ENCODE measurements at regions not wholly inside any gene's neighbourhood (a gene's known extent, or its start where the extent isn't known, plus 50 kb on each side); places are given as distances from the start of the nearest gene placed in this dataset.
A peak's percentile ranks its signal among the peaks of the same experiment; 100 is the strongest.

DNA sequence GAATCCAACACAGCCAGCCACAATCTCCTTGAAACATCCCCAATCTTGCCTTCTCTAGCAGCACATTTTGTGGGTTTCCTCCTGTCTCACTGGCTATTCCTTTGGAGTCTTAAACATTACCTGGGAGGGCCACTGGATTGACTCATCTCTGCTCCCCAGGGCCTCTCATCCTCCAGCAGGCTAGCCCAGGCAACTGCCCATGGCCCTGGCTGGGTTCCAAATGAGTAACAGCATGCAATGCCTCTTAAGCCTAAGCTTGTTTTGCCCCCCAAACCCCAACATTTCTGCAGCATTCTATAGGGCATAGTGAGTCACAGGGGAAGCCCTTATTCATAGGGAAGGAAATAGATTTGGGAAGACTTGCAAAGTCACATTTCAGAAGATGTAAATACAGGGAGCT lies 204.9 kb downstream of the FOXA2 start:
- no peak for FAIRE-seq
- DNase-seq (ENCODE audit: insufficient read length, low spot score) = no peak

DNA sequence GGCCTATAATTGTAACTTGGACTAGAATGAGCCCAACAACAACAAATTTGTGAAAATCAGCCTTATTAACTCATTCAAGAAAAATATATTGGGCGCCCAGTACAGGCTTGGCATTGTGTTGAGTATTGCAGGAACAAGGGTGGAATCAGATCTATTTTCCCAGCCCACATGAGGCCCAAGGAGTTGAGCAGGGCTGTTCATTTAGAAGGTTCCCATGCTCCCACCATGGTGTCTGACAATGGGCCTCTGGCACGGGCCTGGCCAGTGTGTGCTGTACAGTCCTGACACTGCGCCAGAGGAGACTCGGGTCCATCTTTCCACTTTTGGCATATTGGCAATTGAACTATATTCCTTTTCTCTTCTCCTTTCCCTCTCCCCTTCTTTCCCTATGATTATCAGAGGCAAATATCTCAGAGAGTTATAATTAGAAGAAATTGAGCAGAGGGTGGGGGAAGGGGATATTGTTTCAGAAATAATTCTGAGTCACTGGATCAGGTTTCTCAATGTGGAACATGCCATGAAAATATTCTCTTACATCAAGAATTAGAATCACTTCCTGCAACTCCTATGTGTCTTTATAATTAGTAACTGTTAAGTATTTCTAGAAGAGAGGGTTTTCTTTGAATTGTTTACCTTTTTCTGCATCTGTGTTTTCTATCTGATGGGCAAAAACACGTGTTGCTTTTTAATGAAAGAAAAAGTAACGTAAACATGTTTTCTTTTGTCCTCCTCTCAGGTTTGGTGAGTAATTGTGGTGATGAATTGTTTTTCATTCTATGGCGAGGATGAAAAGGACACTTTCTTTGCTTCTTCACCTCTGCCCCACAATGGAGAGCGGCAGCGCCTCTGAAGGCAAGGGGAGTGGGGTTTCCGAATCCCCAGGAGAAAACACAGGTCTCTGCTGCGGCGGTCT lies 209.4 kb downstream of the FOXA2 start:
- DNase-seq (ENCODE audit: insufficient read length, low spot score) = no peak

DNA sequence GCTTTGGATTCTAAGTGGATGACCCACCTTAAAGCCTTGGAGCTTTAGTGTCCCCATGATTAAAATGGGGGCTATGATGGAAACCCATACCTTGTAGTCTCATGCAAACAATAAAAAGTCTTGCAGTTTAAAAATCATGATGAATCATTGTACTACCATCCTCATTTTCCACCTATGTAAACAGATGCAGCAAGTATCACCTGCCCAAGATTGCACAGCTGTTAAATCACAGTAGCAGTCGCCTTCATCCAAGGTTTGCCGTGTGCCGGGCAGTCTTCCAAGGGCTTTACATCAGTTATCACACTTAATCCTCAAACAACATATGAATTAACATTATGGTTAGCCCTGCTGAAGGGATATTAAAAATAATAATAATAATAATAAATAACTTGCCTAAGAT lies 210.3 kb downstream of the FOXA2 start:
- no peak for FAIRE-seq
- DNase-seq (ENCODE audit: insufficient read length, low spot score) = no peak

More for the DNA sequence above, 209.4 kb downstream of the FOXA2 start:
- FAIRE-seq = no peak

DNA sequence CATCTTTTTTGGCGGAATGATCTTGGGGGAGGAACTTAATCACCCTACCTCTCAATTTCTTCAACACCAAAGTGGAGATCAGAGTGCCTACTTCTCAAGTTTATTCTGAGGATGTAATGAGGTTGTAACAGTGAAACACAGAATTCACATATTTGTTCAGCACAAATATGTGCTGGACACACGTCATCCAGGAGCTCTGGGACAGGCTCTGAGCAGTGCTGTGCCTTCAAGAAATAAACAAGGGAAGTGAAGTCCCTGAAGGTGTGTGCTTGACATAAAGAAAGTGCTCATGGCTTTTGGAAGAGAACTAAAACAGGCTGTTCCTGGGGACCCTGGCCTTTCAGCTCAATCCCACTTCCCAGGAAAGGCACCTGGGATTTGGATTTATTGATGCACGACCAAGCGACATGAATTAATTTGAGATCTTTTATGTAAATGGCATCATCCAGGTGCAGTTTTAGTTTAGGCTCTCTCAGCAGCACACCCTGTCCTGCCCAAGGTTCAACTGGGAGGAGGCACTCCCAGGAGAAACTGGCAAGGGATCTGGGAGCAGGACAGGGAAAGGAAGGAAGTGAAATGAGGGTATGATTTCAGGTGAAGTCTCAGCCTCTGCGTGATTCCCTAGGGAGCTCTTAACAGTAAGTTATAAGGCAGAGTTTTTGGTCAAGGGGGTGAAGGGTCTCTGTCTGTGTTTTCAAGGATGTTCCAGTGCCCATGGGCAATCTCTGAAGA lies 211.0 kb downstream of the FOXA2 start:
- FAIRE-seq (no peak), DNase-seq (ENCODE audit: insufficient read length, low spot score) (no peak)

DNA sequence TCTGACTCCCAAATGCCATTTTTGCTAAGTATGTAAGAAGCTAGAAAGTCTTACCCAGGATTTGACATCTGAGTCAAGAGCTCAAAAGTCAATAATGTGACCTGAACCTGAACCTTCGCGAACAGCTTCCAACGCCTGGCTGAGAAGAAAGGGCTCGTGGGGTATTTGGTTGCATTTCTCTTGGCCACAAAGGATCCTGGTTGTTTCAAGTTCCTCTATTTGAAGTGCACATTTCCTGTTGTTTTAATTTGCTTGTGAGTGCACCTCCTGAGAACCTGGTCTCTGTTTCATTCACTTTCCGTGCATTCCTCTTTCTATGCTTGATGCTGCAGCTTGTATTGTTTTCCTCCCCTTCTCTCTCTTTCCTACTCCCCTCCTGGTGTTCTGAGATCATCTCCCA lies 212.5 kb downstream of the FOXA2 start:
- FAIRE-seq = peak; percentile 28
- peak; percentile 9 for DNase-seq (ENCODE audit: insufficient read length, low spot score)

DNA sequence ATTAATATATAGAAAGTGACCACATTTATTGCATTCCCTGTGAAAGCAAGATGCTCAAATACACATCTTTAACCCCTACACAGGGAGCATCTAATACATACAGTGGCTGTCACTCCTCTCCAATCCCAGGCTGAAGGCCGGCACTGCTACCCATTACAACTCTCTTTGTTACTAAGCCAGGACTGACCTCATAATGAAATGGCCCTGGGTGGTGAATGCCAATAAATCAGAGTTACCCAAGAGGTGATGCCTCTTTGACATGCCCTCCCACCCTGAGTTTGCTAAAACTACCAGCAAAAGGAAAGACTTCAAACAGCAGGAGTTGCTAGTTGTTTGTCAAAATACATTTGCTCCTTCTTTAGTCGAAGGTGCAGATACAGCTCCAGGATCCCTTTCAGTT lies 214.2 kb downstream of the FOXA2 start:
- FAIRE-seq (no peak), DNase-seq (ENCODE audit: insufficient read length, low spot score) (no peak)

DNA sequence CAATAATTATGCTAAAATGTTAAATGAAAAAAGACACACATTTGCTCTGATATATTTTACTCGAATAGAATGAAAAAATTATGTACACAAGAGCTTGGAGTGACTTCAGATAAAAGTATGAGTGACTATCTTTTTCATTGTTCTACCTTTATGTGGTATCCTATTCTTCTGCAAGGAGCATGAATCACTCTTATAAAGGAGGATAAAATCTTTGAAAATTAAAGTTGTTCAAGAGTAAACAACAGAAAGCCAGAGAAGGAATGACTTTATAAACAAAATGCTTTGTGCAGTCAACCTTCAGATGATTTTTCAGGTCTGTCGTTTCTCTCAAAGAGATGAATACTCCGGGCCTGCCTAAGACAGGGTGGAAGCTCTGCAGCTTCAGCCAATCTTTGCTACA lies 215.3 kb downstream of the FOXA2 start:
- FAIRE-seq = no peak
- no peak for DNase-seq (ENCODE audit: insufficient read length, low spot score)

DNA sequence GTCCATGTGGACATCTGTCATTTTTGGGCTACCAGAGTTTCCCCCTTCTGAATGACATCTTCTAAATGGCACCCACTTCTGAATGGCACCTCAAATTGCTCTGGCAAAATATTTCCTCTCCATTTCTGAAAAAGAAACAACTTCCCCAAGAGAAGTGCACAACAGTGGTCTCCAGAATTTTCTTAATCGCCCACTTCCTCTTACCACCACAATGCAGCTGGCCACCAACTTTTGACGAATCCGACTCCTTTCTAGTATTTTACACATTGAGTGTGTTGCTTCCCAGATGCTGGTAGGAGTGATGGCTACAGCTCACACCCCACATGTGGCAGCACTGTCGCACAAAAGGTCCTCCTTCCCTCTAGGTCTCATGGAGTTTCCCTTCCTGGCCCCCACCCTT lies 216.1 kb downstream of the FOXA2 start:
- no peak for FAIRE-seq
- no peak for DNase-seq (ENCODE audit: insufficient read length, low spot score)

DNA sequence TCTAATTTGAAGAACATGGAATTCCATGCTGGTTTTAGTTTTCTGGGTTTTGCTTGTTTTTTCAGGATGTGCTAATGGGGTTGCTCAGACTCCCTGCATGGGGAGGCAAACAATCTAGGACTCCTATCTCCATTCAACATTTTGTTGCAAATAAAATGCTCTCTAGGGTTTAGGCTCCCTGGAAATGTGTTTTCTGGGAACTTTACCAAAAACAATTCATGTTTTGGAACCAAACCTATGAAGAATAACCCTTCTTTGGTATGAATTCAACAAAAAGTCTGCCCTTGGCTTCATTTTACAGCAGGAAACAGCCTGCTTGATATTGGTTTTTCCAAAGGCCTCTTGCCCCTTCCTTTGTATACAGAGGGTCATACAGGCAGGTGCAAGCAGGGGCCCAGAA lies 217.7 kb downstream of the FOXA2 start:
- no peak for DNase-seq (ENCODE audit: insufficient read length, low spot score)
- FAIRE-seq = no peak

DNA sequence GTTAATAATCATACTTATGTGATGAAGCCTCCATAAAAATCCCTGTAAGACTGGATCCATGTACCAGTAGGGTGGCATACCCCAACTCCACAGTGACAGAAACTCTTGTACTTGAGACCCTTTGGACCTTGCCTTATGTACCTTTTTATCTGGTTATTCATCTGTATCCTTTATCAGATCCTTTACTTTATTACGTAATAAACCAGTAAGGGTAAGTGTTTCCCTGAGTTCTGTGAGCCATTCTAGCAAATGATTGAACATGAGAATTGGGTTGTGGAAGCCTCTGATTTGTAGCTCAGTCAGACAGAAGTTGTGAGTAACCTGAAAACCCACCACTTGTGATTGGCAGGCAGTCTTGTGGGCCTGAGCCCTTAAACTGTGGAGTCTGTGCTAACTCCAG lies 229.7 kb downstream of the FOXA2 start:
- FAIRE-seq = no peak
- no peak for DNase-seq (ENCODE audit: insufficient read length, low spot score)

DNA sequence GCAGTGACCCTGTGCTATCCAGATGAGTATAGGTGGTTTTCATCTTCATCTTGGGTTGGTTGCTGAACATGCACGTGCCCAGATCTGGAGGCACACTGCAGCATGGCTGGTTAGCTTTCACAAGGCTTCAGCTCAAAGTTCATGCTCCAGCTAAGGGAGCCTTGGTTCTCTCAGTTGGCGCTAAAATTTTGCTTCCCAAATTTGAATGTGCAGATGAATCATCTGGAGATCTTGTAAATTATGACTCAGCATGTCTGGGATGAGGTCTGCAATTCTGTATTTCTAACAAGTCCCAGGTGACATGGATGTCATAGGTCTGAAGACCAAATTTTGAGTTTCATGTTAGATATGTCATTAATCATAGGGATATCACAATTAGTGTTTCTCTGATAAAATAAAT lies 230.8 kb downstream of the FOXA2 start:
- FAIRE-seq = no peak
- DNase-seq (ENCODE audit: insufficient read length, low spot score) = no peak

DNA sequence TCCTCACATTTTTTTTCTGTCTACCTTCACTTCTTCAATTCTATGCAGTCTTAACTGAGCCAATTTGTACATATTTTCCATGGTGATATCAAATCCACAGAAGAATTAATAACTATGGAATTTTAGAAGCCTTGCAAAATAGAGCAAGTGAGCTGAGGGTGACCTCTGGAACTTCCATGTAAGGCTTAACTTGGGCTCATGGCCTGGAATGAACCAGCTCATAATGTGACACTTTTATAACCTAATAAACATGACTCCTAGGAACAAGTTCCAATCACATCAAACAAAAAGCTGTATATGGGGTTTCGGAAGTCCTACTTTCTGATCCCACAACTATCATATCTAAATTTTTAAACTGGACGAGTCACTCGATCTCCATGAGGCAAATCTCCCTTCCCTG lies 232.4 kb downstream of the FOXA2 start:
- no peak for DNase-seq (ENCODE audit: insufficient read length, low spot score)
- no peak for FAIRE-seq

DNA sequence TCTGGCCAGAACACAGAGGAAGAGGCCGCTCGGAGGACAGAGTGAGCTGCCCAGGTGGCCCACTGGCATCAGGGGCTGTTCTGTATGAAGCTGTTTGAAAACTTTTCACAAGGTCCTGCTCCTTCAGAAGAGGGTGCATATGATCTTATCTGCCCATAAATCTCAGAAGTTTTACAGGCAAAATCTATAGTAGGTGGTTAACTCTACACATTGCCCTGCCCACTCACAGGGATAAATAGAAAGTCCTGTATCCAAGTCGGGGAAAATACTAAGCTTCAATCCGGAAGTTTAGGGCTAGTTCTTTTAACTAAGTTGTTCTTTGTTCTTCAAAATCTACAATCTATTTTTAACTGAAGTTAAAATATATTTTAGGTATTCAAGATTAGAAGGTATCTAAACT lies 233.7 kb downstream of the FOXA2 start:
- no peak for DNase-seq (ENCODE audit: insufficient read length, low spot score)
- FAIRE-seq = no peak

DNA sequence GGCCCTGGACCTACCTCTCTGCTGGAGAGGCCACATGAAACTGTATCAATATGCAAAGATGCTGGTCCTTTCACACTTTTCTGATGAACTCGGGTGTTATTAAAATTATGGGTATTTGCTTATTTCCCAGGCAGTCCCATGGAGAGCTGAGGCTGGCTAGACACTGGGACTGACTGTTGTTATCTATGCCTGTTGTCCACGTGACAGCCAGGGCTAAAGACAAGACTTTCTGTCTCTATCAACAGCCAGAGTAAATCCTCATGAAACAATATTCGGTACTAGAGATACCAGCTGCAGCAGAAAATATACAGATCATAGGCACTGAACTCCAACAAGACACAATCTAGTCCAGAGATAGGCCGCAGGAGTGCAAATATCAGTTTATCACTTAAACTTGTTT lies 236.4 kb downstream of the FOXA2 start:
- FAIRE-seq (no peak), DNase-seq (ENCODE audit: insufficient read length, low spot score) (no peak)

DNA sequence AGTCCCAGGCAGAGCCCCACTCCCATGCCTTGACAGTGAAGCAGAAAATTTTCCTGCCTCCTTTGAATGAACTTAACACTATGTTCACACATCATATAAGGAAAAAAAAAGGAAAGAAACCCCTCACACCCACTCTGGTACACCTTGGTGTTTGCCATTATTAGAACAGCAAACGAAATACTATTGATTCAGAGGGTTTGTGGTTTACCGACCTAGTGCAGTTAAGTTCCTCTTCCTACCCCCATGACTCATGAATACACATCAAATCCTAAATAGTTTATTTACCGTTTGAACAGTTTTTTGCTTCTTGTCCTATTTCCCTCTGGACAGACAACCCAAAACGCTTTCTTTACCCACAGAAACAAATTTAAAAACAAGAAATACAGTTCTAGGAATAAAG lies 237.7 kb downstream of the FOXA2 start:
- FAIRE-seq (no peak), DNase-seq (ENCODE audit: insufficient read length, low spot score) (no peak)

DNA sequence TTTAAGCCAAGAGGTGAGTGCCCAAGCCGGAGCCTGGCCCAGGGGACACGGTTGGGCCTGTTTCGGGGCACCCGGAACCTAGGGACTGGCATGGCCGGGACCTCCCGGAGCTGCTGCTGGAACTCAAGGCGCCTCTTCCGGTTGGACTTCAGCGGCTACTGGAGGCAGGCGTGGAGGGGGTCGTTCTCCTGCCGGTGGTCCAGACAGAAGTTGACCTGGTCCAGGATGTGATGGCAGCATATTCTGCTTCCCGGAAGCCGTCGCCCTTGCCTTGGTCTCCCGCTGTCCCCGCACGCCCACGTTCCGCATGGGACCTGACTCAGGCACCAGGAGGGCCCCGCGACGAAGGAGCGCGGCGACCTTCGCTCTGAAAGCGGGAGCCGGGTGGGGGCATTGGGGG lies 240.8 kb downstream of the FOXA2 start:
- DNase-seq (ENCODE audit: insufficient read length, low spot score) (no peak), FAIRE-seq (no peak)

DNA sequence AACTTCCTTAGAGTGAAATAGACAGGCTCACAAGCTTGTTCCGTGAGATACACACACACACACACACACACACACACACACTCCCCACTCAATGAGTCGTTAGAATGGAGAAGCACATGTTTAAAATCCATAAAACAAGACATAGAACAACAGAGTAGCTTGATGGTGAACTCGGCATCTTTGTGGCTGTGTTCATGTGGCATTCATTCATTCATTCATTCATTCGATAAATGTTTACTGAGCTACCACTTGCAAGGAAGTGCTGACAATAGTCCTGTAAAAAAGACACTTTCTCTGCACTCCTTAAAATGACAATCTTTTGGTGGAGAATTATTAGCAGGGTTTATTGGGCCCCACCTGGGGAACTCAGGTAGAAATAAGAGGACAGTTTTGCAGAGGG lies 242.0 kb downstream of the FOXA2 start:
- no peak for DNase-seq (ENCODE audit: insufficient read length, low spot score)
- FAIRE-seq = no peak

DNA sequence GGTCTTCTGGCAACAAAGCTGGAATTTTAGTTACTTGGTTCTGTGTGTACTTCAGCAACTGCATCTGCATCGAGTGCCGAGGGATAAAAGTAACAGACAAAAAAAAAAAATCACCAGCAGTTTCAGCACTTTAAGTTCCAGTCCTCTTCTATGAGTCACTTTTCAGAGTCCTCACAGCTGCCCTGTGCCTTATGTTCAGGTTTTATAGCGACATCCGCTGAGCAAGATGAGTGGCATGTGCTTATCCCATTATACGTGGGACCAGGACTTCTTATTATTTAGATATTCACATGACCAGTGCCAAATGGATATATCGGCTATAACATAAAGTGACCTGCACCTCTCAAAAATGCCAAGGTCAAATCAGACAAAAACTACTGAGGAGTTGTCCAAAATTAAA lies 242.9 kb downstream of the FOXA2 start:
- DNase-seq (ENCODE audit: insufficient read length, low spot score) = no peak
- FAIRE-seq = no peak

DNA sequence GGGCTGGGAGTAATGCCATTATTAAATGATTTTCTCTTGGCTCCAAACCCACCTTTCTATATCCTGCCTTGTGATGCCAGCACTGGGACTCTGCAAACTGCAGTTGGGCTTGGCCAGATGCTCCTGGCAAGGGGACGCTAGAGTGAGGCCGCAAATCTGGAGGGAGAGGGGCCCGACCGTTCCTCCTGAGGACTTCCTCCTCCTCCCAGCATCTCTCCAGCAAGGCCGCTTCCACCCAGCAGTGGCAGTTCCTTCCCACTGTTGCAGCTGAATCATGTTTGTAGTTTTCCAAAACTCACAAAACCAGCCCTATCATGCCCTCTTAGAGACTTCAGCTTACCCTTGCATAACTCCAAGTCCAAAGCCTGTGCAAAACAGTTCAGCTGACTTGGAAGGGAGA lies 244.4 kb downstream of the FOXA2 start:
- no peak for DNase-seq (ENCODE audit: insufficient read length, low spot score)
- no peak for FAIRE-seq

DNA sequence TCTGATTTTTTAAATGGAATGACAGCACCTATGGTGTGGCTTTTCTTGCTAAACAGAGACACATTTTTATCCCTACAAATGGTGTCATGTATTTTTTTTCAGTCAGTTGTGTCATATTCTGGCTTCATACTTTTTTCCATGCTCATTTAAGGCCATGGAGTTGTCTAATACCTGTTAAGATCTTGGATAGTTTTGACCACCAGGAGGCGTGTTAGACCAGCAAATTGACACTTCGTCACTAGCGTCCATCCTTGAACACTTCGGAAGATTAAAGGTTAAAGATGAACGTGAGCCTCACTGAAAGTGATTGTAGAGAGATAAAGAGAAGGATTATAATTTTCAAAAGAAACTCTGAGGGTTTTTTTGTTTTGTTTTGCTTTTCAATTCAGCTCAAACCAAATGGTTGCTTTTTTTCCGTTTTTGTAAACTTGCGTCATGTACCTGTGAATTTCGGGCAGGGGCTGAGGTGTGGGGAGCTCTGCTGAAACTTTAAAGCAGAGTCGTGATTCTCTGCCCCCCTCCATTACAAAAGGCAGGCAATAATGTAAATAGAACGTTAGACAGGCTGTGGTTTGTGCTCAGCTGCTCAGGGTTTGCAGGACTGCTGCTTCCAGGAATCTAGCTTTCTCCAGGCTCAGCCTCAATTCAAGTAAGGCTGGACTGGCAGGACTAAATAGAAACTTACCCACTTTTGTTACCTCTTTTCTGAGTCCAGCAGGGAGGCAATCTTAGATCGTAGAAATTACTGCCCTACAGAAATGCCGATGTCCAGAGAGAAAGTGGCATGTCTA lies 245.1 kb downstream of the FOXA2 start:
- no peak for FAIRE-seq

DNA sequence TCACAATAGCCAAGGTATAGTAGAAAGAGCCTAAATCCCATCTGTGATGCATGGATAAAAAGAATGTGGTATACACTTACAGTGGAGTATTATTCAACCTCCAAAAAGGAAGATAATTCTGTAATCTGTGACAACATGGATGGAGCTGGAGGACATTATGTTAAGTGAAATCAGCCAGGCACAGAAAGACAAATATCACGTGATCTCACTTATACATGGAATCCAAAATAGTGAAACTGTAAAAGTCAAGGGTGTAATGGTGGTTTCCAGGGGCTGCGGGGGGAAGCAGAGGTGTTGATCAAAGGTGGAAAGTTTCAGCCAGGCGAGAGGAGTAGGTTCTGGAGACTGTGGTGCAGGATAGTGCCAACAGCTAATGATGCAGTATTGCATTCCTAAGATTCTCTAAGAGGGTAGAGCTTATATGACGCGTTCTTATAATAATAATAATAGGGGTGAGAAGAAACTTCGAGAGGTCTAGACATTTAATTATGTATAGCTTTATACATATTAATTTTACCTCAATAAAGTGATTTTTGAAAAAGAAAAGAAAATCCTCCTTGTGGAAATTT lies 246.1 kb downstream of the FOXA2 start:
- FAIRE-seq (no peak), DNase-seq (ENCODE audit: insufficient read length, low spot score) (no peak)

More for the DNA sequence above, 245.1 kb downstream of the FOXA2 start:
- peak; percentile 16 for DNase-seq (ENCODE audit: insufficient read length, low spot score)

Measured in GM19239 (cell line).